HG02678 (cell line): ENCODE measurements at regions not wholly inside any gene's neighbourhood (a gene's known extent, or its start where the extent isn't known, plus 50 kb on each side); places are given as distances from the start of the nearest gene placed in this dataset.
A peak's percentile ranks its signal among the peaks of the same experiment; 100 is the strongest.
"Not testable (repeated sequence)": the region's sequence is repeated elsewhere in the genome, so short reads cannot be mapped to it uniquely, and the experiment has no call there.

Experiments
- ATAC-seq: cut with Tn5 transposase; IDR thresholded peaks from one replicate; pipeline ENCODE4 v1.9.1; 2021; ENCODE audit warnings: mild to moderate bottlenecking, moderate library complexity; ENCODE audit not compliant: unreplicated experiment

GRCh38 chr10:59027975-59028655, 148.3 kb upstream of the PHYHIPL start:
- no peak for ATAC-seq

DNA sequence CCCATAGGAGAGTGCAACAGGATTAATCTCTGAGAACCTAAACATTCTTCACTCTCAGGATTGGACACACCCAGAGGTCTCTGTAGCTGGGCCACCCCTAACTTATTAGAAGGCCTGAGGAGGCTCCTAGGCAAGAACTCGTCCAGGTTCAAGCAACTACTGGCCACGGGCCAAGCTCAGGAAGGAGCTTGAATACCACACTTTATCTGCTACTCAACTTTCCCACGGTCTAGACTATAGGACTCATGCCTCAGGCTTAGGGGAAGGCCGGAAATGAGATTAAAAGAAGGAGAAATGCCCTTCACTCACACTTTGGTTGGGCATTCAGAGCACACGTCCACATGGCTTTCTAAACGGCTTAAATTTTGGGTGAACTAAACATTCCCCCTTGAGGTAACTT, 142.8 kb upstream of the PHYHIPL start:
- no peak for ATAC-seq

GRCh38 chr10:59036311-59037017, 140.0 kb upstream of the PHYHIPL start:
- peak; percentile 89 for ATAC-seq

DNA sequence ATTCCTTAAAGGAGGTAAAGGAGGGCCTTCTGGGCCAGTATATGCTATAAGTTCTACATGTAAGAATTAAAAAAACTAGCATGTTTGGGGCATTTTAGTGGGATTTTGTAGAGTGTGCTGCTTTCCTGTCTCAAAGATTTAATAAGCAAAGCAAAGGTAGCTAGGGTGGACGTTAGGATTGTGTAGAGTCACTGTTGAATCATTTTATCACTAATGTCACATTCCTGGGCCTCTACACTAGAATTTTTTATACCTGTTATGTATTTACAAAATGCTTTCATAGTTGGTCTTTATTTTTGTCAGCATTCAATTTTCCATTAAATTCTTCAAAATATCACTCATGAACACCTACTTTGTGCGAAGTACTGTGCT, 139.4 kb upstream of the PHYHIPL start:
- no peak for ATAC-seq

DNA sequence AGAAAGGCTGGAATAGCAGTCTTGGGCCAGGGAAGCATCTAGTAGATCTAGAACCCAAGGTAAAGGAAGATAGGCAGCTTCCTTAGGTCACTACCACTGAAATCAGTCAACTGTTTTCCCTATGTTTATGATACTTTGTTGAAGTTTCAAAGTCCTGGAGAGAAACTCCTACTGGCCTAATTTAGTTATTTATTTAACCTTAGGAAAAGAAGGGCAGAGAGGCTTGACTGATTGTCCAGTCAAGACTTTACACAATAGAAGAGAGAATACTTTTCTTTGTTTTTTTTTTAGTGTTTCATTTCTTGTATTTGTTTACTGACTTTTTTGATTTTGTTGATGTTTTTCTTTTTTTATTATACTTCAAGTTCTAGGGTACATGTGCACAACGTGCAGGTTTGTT, 138.9 kb upstream of the PHYHIPL start:
- no peak for ATAC-seq

GRCh38 chr10:59043358-59043757, 133.1 kb upstream of the PHYHIPL start:
- ATAC-seq, result not testable (repeated sequence)

- no peak for ATAC-seq
These were observed 129.3 kb upstream of the PHYHIPL start for GRCh38 chr10:59047180-59047579.

GRCh38 chr10:59047957-59048618, 128.4 kb upstream of the PHYHIPL start:
- peak; percentile 83 for ATAC-seq

DNA sequence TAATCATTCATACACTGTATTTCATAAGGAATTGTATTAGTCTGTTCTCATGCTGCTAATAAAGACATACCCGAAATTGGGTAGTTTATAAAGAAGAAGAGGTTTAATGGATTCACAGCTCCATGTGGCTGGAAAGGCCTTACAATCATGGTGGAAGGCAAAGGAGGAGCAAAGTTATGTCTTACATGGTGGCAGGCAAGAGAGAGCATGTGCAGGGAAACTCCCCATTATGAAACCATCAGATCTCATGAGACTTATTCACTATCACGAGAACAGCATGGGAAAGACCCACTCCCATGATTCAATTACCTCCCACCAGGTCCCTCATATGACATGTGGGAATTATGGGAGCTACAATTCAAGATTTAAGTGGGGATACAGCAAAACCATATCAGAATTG, 122.9 kb upstream of the PHYHIPL start:
- ATAC-seq, result not testable (repeated sequence)

DNA sequence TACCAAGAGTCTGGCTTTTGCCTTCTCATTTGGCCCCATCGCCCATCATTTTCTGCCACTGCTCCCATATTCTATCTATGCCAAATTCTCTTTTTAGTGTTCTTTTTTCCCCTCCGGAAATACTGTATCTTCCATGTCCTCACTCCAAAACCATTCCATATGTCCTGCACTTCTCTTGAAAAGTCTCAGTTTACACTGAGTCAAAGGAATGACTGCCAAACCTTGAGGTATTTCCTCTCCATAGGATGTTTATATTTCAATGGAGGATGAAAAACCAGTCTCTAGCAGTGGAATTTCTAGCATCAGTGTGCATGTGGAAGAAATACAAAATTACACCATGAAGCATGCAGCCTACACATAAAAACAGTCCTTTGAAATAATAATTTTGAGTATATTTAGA, 121.4 kb upstream of the PHYHIPL start:
- no peak for ATAC-seq

DNA sequence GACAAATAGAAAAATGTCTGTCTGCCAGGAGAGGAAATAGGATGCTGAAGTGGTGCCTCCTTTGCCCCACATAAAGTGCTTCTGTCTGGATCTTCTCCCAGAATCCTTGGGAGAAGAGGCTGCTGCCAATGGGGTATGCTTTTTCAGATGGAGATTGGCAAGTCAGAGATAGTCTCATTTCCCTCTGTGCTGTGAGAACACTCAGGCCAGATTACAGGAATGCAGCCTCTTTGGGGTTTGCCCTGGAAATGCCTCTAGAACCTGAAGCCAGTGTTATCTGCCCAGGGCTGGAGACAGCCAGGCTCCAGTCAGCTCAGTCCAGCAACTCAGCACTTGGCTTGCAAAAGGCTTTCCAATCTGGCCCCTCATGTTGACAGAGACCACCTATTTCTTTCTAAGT, 119.1 kb upstream of the PHYHIPL start:
- no peak for ATAC-seq

GRCh38 chr10:59060852-59061251, 115.6 kb upstream of the PHYHIPL start:
- ATAC-seq, result peak; percentile 71

DNA sequence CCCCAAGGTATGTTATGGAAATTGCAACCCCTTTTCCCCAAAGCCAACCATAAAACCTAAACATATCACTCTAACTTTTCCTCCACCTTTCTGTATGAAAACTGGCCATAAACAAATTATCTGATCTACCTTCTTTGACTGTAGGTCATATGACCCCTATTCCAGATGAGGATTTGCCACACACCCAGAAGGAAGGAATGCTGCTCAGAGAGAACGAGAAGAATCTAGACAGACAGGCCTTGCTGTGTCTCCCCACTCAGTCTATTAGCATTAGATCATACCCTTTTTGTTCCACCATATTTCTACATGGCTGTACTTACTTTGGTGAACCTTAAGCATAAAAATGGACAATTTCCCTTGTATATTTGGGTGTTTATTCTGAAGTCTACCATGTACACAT, 113.0 kb upstream of the PHYHIPL start:
- no peak for ATAC-seq

GRCh38 chr10:59064080-59064692, 112.3 kb upstream of the PHYHIPL start:
- no peak for ATAC-seq

- no peak for ATAC-seq
These were observed 111.5 kb upstream of the PHYHIPL start for GRCh38 chr10:59064759-59065539.

DNA sequence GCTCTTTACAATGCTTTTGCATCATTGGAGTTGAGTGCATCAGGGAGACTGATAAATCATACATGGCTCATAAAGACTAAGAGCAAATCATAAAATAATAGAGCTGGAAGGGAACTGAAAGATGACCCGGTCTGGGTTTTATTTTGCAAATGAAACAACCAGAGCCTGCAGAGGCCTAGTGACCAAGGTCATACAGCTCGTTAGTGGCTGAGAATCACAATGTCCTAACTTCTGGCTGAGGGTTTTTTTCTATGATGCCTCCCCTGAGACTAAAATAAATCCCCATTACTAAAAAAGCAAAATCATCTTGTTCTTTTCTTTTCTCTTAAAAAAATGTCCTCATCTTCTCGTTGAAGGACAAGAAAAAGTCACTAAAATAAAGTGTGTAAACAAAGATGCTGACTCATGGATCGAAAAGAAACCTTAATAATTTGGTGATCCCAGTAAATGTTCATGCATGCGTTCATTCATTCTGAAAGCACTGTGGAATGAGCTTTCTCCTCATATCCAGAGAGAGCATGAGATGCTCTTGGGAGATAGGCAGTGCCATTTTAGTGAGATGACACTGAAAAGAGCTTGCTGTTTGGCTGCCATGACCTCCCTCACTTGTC, 107.8 kb upstream of the PHYHIPL start:
- ATAC-seq, result no peak

DNA sequence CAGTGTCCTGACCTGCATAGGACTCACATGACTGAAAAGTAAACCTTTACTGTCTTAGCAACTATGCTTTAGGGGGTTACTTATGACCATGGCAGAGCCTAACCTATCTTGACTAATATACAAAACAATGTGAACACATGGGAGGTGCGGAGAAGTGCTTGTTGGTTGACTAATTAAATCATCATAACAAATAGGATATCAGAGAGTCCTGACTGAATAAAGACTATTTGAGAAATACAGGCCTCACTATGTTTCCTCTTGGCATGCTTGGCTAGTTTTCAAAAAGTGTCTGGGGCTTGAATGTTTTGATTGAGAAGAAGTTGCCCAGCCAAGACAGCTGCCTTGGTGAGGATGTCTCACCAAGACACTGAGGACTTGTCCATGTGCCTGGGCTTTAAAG, 104.4 kb upstream of the PHYHIPL start:
- ATAC-seq, result no peak

- ATAC-seq, result no peak
These were observed 102.9 kb upstream of the PHYHIPL start for GRCh38 chr10:59073456-59074053.

DNA sequence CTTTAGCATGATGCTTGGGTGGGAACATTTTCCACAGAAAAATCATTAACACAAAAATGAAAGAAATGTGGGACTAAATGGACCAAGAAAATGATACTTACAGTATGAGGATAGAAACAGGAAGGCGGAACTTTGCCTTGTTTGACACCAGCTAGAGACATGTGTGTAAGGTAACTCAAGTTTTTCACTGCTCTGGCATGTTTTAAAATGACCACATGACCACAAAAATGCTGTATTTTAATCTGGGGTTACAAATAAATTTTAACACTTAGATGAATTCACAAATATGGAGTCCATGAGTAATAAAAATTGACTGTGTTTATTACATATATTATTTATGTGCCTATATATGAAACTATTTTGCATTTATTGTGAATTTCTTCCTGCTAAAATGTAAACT, 100.9 kb upstream of the PHYHIPL start:
- no peak for ATAC-seq

- no peak for ATAC-seq
These were observed 98.6 kb upstream of the PHYHIPL start for GRCh38 chr10:59077855-59078254.
